GM19397 (cell line): ENCODE measurements at regions not wholly inside any gene's neighbourhood (a gene's known extent, or its start where the extent isn't known, plus 50 kb on each side); places are given as distances from the start of the nearest gene placed in this dataset.
"Not testable (repeated sequence)": the region's sequence is repeated elsewhere in the genome, so short reads cannot be mapped to it uniquely, and the experiment has no call there.

Experiments
- ATAC-seq: cut with Tn5 transposase; IDR thresholded peaks from one replicate; pipeline ENCODE4 v1.9.1; 2021; ENCODE audit warnings: mild to moderate bottlenecking, moderate library complexity; ENCODE audit not compliant: unreplicated experiment

DNA sequence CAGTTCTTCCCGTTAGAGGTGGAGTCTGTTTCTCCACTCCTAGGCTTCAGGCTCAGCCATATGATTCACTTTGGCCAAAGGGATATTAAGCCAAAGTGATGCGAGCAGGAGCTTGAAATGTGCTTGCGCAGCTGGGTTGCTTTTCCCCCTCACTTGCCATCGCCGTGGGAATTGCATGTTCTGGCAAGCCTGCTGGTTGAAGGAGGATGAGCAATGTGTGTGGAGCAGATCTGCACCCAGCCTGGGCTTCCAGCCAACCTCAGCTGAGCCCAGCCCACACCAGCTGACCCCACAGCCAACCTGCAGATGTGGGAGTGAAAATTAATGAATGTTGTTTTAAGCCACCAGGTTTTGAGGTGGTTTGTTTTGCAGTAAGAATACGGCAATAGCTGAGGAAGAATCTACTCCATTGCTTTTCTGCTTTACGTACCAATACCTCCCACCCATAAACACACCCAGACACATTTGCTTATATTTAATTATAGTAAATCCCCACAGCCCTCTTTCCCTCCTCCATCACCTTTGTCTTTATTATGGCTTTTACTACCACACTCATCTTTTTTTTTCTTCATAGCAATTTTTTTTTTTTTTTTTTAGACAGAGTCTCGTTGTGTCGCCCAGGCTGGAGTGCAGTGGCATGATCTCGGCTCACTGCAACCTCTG lies 132.8 kb upstream of the FUNDC1 start:
- ATAC-seq, result no peak

DNA sequence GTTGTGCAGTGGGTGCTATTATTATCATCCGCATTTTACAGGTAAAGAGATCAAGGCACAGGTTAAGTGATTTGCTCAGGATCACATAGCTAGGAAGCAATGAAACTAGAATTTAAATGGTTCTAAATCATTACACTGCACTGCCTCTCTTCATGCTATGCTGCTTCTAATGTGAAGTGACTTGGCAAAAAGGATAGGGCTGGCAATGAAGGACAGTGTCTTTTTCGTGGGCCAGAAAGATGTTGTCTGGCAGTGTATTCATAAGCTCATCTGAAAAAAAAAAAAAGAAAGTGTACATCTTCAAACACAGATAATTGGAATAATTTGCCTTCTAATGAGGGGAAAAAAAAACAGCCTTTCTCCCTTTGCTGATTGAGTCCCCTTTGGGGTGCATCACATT lies 132.2 kb upstream of the FUNDC1 start:
- no peak for ATAC-seq

DNA sequence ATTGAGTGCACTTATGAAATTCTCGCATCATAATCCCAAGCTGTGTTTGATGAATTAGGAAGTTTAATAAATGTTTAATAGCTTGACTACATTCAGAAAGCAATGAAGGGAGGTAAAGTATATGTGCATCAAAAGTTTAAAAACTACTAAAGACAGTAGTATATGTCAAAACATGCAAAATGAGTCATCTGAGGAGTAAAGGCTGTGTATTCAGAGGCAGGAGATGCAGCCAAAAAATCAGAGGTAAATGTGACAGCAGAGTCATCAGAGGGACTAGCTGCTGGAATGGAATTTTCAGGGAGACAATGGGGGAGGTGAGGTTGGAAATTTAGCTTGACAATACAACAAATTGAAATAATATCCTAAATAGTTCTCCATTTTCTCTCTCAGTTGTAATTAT lies 127.0 kb upstream of the FUNDC1 start:
- no peak for ATAC-seq

DNA sequence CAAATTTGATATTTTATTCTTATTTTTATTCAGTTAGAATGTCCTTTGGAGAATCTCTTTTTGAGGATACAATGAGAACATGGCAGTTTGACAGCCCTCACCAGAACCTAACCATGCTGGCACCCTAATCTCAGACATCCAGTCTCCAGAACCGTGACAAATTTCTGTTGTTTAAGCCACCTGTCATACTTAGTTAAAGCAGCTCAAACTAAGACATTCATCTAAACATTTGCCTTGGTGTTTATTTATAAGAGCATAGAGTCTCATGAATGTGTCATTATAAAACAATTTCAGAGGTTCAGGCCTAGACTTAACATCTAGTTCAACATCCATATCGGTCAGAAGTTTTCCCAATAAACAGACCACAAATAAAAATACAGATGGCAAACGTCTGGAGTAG lies 125.1 kb upstream of the FUNDC1 start:
- no peak for ATAC-seq

DNA sequence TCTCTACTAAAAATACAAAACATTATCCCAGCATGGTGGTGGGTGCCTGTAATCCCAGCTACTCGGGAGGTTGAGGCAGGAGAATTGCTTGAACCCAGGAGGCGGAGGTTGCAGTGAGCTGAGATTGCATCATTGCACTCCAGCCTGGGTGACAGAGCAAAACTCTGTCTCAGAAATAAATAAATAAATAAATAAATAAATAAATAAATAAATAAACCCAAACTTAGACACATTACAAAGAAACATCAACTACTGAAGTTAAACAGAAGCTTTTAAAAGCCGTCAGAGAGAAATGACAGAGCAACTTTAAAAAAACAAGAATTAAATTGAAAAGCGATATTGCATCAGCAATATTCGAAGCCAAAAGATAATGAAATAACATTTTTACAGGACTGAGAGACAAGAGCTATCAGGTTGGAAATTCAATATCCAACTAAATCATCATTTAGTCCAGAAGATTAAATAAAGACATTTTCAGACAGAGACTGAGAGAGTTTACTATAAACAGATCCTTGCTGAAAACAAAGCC lies 115.1 kb upstream of the FUNDC1 start:
- not testable (repeated sequence) for ATAC-seq

DNA sequence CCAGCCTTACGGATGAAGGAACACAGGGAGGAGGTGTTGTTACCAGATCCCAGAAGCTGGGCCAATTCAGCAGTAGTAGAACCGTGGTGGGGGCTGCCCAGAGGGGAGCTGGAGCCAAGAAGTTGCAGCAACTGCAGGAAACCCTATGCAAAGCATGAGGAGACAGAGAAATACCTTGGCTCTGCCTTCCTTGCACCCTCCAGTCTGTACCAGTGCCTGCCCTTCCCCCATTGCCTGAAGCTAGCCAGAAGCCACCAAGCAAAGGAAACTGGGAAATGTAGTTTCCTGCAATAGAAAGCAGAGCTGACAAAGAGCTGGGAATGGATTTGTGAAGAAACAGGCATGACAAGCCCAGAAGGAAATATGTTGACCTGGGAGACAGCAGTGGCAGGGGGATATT lies 108.7 kb upstream of the FUNDC1 start:
- ATAC-seq, result no peak

DNA sequence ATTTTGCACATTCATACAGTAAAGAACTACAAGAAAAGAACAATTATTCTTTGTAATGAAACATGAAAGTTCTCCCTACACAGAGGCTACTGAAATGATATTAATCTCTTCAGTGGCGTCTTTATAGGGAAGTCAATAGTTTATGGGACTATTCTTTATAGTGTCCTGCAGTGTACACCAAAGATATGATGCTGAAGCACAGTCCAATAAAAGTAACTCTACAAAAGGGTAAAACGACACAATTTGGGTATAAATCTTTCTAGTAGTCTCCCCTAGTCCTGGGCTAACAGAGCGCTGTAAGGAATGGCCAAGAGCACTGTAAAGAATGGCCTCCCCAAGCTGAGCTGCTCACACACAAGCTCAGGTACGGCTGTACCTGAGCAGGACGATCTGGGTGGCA lies 101.1 kb upstream of the FUNDC1 start:
- ATAC-seq, result no peak

DNA sequence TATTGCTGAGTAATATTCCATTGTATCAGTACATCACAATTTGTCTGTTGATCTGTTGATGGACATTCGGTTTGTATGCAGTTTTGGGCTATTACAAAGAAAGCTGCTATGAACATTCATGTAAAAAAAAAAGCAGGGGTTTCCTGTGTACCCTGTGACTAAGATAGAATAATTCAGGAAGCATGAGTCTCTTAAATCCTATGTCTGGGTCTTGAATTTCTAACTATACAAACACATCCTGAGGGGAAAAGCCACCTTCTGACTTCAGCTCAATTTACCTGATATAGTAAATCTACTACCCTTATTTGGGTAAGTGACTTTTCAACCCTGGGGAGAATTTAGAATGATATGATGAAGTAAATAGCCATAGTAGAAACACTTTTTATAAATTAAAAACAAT lies 94.6 kb upstream of the FUNDC1 start:
- no peak for ATAC-seq

DNA sequence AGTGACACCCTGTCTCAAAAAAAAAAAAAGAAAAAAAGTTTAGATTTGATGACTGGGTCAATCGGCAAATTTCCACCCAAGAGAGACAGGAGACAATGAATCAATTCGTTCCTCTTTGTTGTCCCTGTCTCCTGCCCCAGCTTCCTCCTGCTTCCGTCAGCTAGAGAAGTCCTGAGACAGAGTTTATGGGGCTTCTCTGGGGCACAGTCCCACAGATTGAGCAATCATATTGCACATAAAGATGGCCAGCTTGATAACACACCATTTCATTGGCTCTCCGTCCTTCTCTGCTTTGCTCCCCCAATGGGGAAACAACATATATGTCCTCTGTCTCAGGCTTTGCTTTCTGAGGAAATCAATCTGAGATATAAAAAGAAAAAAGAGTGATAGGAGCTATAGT lies 78.4 kb upstream of the FUNDC1 start:
- no peak for ATAC-seq

DNA sequence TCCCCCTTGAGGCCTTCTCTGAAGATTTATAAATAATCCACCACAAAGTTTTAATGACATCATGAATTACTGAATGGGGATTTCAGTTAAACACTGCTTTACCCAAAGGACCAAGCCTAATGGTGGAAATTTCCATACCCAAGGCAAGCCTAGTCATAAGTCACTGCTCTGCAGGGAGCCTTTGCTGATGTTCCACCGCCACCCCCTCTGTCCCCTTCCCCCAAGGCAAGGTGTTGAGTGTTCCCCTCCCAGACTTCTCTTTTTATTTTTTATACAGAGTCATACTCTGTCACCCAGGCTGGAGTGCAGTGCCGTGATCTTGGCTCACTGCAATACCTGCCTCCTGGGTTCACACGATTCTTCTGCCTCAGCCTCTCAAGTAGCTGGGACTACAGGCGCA lies 76.4 kb upstream of the FUNDC1 start:
- no peak for ATAC-seq

DNA sequence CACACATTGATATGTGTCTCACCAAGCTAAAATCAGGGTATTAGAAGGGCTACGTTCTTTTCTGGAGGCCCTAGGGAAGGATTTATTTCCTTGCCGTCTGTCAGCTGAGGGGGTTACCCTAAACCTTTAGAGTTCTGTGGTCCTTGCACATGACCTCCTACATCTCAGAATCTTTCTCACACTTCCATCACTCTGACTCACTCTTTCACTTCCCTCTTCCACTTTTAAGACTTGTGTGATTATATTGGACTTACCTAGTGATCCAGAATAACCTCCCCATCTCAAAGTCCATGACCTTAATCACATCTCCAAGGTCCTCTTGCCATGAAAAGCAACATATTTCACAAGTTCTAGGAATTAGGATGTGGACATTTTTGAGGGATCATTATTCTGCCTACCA lies 53.6 kb upstream of the FUNDC1 start:
- peak; percentile 76 for ATAC-seq
